ENCODE measurements at regions not wholly inside any gene's neighbourhood (a gene's known extent, or its start where the extent isn't known, plus 50 kb on each side); places are given as distances from the start of the nearest gene placed in this dataset.

DNA sequence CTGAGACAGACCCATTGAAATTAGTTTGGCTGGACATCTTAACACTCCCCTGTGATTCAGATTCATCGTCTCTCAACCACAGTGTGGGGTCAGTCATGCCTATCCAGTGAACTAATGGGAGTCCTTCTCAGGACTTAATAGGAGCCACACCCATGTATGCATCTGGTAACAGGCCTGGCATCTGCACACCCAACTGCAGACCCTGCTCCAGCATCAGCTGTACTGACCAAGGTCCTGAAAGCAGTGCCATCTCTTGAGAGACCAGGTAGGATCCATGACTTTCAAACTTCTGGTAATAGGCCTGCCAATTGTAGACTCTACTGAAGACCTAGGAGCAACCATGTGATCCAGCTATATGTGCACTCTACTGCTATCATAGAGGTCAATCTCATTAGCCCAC, 363.6 kb upstream of the POU3F2 start:
- TF ChIP-seq POLR2A (IDR thresholded peaks at IDR 0.05; ENCODE audit: low read depth, low read length) = no peak
- TF ChIP-seq TAF1 (IDR thresholded peaks at IDR 0.05; ENCODE audit: low read depth, low read length) = no peak
- TF ChIP-seq PAX5 (IDR thresholded peaks at IDR 0.05; ENCODE audit: insufficient read depth, low read length, severe bottlenecking) = no peak
- TF ChIP-seq POLR2AphosphoS5 (IDR thresholded peaks at IDR 0.05; ENCODE audit: low read depth, low read length) = no peak
- no peak for TF ChIP-seq SPI1 (IDR thresholded peaks at IDR 0.05; ENCODE audit: low read depth, low read length)
